Kidney epithelial cell (primary cell): ENCODE measurements at regions not wholly inside any gene's neighbourhood (a gene's known extent, or its start where the extent isn't known, plus 50 kb on each side); places are given as distances from the start of the nearest gene placed in this dataset.

ENCODE experiments used
- DNase-seq: peaks from one replicate; pipeline ENCODE4 v3.0.0-alpha.2; 2010; ENCODE audit warnings: low read depth
- H3K27me3 ChIP-seq: 2 replicates; pipeline ENCODE4 v1.6.0; 2011; ENCODE audit warnings: low read length; ENCODE audit not compliant: control insufficient read depth, insufficient read depth
- H3K36me3 ChIP-seq: 2 replicates; pipeline ENCODE4 v1.5.1; 2011; ENCODE audit warnings: low read length; ENCODE audit not compliant: control insufficient read depth, insufficient read depth
- H3K4me3 ChIP-seq: 2 replicates; pipeline ENCODE4 v1.5.1; 2011; ENCODE audit warnings: low read depth, mild to moderate bottlenecking, control low read depth, low read length
- CTCF ChIP-seq: IDR thresholded peaks from 2 replicates; pipeline ENCODE4 v1.5.1; 2011; ENCODE audit warnings: mild to moderate bottlenecking, moderate library complexity, low read length, control low read depth, inconsistent platforms; ENCODE audit not compliant: insufficient read depth, poor library complexity, severe bottlenecking

DNA sequence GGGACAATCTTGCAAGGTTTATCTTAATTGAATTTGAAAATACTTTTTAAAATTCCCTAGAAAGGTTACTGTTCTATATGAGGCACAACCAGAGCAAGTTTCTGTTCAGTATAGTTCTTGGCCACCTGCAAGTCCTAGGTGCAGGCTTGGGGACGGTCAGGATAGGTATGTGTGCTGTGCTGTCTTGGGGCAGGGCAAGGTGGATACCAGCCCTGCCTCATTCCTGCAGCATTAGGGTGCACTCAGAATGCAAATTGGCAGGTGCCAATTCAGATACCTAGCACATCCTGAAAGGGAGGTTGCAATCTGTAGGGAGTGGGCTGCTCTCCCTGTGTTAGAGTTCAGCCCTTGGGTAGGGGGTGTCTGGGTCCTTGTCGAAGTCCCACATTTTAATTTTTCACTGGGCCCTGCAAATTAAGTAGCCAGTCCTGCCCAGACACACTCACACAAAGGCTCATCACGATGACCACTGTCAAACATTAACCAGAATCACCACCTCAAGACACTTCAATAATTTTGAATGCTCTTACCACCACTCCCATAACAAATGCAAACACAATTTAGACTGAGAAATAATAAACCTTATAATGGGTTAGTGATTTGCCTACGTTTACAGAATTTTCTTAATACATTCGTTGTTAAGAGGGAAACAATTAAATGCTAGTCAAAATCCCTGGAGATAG, 838.0 kb upstream of the NR2F2 start:
- H3K4me3 ChIP-seq, result no peak overlapping the region
- no peaks in the 10 kb centered on the region for H3K36me3 ChIP-seq
- H3K27me3 ChIP-seq, result no peaks in the 10 kb centered on the region
- DNase-seq, result peak; percentile 16
- TF ChIP-seq CTCF, result no peak

DNA sequence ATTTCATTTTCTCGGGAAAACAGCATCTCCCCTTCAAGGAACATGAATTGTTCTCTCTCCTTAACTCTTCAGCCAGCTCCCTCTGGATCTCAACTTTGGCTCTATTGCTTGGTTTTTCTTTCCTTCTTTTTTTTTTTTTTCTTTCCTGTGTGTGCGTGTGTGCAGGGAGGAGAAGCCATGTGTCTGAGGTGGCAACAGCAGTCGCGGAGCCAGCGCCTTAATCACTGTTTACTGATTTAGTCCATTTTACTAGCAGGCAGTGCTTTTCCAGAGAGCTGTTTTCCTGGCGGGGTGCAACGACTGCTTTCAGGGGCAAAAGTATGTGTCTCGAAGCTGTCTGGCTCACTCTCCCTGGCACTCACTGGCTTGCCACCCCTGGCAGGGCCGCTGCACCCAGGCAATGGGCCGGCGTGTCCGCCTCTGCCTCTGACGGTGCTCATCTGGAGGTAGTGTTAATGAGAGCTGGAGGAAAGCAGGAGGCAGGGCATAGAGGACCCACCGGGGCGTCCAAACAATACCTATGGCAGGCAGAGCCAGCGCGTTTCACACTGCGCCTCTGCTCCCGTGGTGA, 835.4 kb upstream of the NR2F2 start:
- Histone ChIP-seq H3K36me3 (no peaks in the 10 kb centered on the region), H3K27me3 (no peaks in the 10 kb centered on the region), H3K4me3 (no peak overlapping the region)
- no peak for TF ChIP-seq CTCF
- no peak for DNase-seq

DNA sequence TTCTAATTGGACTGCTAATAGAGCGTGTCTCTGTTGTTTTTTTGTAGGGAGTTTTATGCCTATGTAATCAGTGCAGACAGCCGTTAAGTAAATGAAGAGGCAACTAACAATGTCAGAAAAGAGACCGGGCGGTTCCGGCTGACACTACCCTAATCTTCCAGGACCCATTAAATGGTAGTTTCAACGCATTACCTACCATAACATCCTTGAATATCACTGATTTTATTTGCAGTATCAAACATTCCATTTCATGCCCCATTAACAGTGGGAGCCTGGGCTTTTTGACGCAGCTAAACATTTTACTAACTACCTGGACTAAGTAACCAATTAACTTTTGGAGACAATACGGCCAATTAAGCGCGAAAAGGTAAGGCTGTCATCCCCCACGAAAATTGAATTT, 832.9 kb upstream of the NR2F2 start:
- Histone ChIP-seq H3K36me3 (no peaks in the 10 kb centered on the region), H3K27me3 (no peaks in the 10 kb centered on the region), H3K4me3 (no peak overlapping the region)
- peak; percentile 9 for DNase-seq
- TF ChIP-seq CTCF, result no peak

DNA sequence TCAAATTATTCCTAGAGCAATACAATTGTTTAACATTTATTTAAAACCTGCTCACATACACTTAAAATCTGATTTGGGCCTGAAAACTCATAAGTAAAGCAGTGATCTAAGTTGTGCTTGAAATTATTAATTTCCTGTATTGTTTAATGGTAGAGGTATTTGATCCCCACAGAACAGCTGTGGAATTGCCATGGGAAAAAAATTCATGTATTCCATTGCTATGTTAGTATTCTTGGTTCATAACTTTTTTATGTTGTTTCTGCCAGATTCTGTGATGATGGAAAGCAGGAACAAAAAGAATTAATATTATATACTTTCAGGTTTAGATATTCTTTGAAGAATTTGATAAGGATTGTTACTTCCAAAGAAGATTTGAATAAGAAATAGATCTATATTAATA, 831.5 kb upstream of the NR2F2 start:
- no peak for DNase-seq
- no peak for TF ChIP-seq CTCF
- H3K4me3 ChIP-seq, result no peak overlapping the region
- no peaks in the 10 kb centered on the region for H3K36me3 ChIP-seq
- no peaks in the 10 kb centered on the region for H3K27me3 ChIP-seq

DNA sequence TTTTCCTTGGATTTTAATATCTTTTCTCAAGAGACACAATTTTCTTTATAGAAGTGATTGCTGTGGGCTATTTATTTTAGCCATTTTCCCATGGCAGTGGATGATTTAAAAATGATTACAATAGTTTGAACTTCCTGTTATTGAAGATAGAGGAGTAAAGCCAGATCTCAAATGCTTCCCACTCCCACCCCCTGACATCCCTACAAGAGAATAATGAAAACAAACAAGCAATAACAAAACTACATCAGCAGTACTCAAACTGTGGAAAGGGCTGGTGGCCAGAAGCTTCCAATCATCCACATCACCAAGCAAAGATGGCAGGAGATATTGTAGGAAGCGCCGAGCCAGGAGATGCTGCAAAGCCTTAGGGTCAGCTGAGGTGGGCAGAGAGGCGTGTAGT, 831.1 kb upstream of the NR2F2 start:
- Histone ChIP-seq H3K36me3 (no peaks in the 10 kb centered on the region), H3K27me3 (no peaks in the 10 kb centered on the region), H3K4me3 (no peak overlapping the region)
- TF ChIP-seq CTCF, result no peak
- DNase-seq, result no peak

GRCh38 chr15:95501865-95502264, 828.6 kb upstream of the NR2F2 start:
- DNase-seq, result no peak
- no peaks in the 10 kb centered on the region for H3K27me3 ChIP-seq
- H3K36me3 ChIP-seq, result no peaks in the 10 kb centered on the region
- no peak for TF ChIP-seq CTCF
- H3K4me3 ChIP-seq, result no peak overlapping the region
